Ascending aorta (tissue), 2 donors: ENCODE measurements at regions not wholly inside any gene's neighbourhood (a gene's known extent, or its start where the extent isn't known, plus 50 kb on each side); places are given as distances from the start of the nearest gene placed in this dataset.
"Not testable (repeated sequence)": the region's sequence is repeated elsewhere in the genome, so short reads cannot be mapped to it uniquely, and the experiment has no call there.

Experiments used
- DNase-seq, 2 donors: peaks; one replicate each; pipeline ENCODE4 v3.0.0-alpha.2; 2019; ENCODE audit warnings: low spot score in 2 of 2
- H3K27ac ChIP-seq, 2 donors: fragments of 200-600 bp; sonication (generic); one replicate each; pipeline ENCODE4 v1.5.1; 2016 to 2017; ENCODE audit warnings: mild to moderate bottlenecking in 1 of 2
- H3K27me3 ChIP-seq: fragments of 200-600 bp; sonication (generic); one replicate; pipeline ENCODE4 v1.5.1; 2017
- H3K36me3 ChIP-seq, 2 donors: fragments of 200-600 bp; sonication (generic); one replicate each; pipeline ENCODE4 v1.5.1; 2016
- H3K4me1 ChIP-seq, 2 donors: fragments of 200-600 bp; sonication (generic); one replicate each; pipeline ENCODE4 v1.5.1; 2016 to 2017; ENCODE audit warnings: mild to moderate bottlenecking in 1 of 2
- H3K4me3 ChIP-seq, 2 donors: fragments of 200-600 bp; sonication (generic); one replicate each; pipeline ENCODE4 v1.5.1; 2016 to 2017; ENCODE audit warnings: mild to moderate bottlenecking in 1 of 2
- H3K9me3 ChIP-seq, 2 donors: fragments of 200-600 bp; sonication (generic); one replicate each; pipeline ENCODE4 v1.5.1; 2016
- CTCF ChIP-seq, 3 experiments: fragments of 200-600 bp in 2 of 3; fragments of 450-650 bp in 1 of 3; sonication (generic) in 2 of 3; IDR thresholded peaks; one replicate each; pipeline ENCODE4 v1.5.1; 2016 to 2019; ENCODE audit warnings: antibody characterized with exemption in 3 of 3, mild to moderate bottlenecking in 1 of 3, moderate library complexity in 1 of 3
- intact Hi-C: fragments of 100-400 bp; cut with DNase I; formaldehyde crosslinking; loops from one replicate; pipeline ENCODE4 v1.15.1; 2023

GRCh38 chr2:192535956-192536921 is 341.5 kb upstream of the TMEFF2 start:
- no peaks in the 10 kb centered on the region for H3K27me3 ChIP-seq
- H3K27ac ChIP-seq, result no peak overlapping the region
- intact Hi-C loops, result no loop called here
- no peaks in the 10 kb centered on the region for H3K9me3 ChIP-seq
- no peak for TF ChIP-seq CTCF (IDR thresholded peaks at IDR 0.05)
- H3K4me3 ChIP-seq, result no peak overlapping the region
- H3K36me3 ChIP-seq, result no peaks in the 10 kb centered on the region
- H3K4me1 ChIP-seq, result no peaks in the 10 kb centered on the region
- DNase-seq, result no peak

- intact Hi-C loops, result no loop called here
- no peaks in the 10 kb centered on the region for H3K4me1 ChIP-seq
- DNase-seq, result no peak
- TF ChIP-seq CTCF (IDR thresholded peaks at IDR 0.05), result no peak
- no peaks in the 10 kb centered on the region for H3K9me3 ChIP-seq
- no peaks in the 10 kb centered on the region for H3K36me3 ChIP-seq
- no peaks in the 10 kb centered on the region for H3K27me3 ChIP-seq
- H3K4me3 ChIP-seq, result no peak overlapping the region
- no peak overlapping the region for H3K27ac ChIP-seq
Measured at GRCh38 chr2:192534072-192534471, 339.3 kb upstream of the TMEFF2 start.

- not testable (repeated sequence) for H3K9me3 ChIP-seq
Measured at GRCh38 chr2:192524642-192525251, 330.0 kb upstream of the TMEFF2 start.

GRCh38 chr2:192524214-192524613 is 329.5 kb upstream of the TMEFF2 start:
- intact Hi-C loops, H3K36me3 ChIP-seq, DNase-seq, H3K27ac ChIP-seq, H3K9me3 ChIP-seq, H3K4me1 ChIP-seq, H3K27me3 ChIP-seq, H3K4me3 ChIP-seq: not testable (repeated sequence)

More at GRCh38 chr2:192524642-192525251, 330.0 kb upstream of the TMEFF2 start:
- intact Hi-C loops, H3K36me3 ChIP-seq, H3K27me3 ChIP-seq, H3K27ac ChIP-seq, DNase-seq, H3K4me1 ChIP-seq, H3K4me3 ChIP-seq: not testable (repeated sequence)

GRCh38 chr2:192515937-192516336 is 321.2 kb upstream of the TMEFF2 start:
- intact Hi-C loops, result no loop called here
- Histone ChIP-seq H3K27ac (no peak overlapping the region), H3K27me3 (no peaks in the 10 kb centered on the region), H3K4me1 (no peaks in the 10 kb centered on the region), H3K36me3 (no peaks in the 10 kb centered on the region), H3K4me3 (no peak overlapping the region), H3K9me3 (no peaks in the 10 kb centered on the region)
- no peak for TF ChIP-seq CTCF (IDR thresholded peaks at IDR 0.05)
- no peak for DNase-seq

GRCh38 chr2:192513575-192513974 is 318.8 kb upstream of the TMEFF2 start:
- no peaks in the 10 kb centered on the region for H3K27me3 ChIP-seq
- H3K9me3 ChIP-seq, result no peaks in the 10 kb centered on the region
- no peak for TF ChIP-seq CTCF (IDR thresholded peaks at IDR 0.05)
- intact Hi-C loops, result no loop called here
- no peaks in the 10 kb centered on the region for H3K4me1 ChIP-seq
- no peak for DNase-seq
- H3K4me3 ChIP-seq, result no peak overlapping the region
- no peaks in the 10 kb centered on the region for H3K36me3 ChIP-seq
- H3K27ac ChIP-seq, result no peak overlapping the region

- H3K4me1 ChIP-seq, H3K4me3 ChIP-seq, H3K9me3 ChIP-seq, H3K27ac ChIP-seq, DNase-seq, intact Hi-C loops, H3K27me3 ChIP-seq, H3K36me3 ChIP-seq: not testable (repeated sequence)
Measured at GRCh38 chr2:192507836-192508450, 313.2 kb upstream of the TMEFF2 start.
